Adrenal gland (tissue), 9 donors: ENCODE measurements at regions not wholly inside any gene's neighbourhood (a gene's known extent, or its start where the extent isn't known, plus 50 kb on each side); places are given as distances from the start of the nearest gene placed in this dataset.
A peak's percentile ranks its signal among the peaks of the same experiment; 100 is the strongest.

ENCODE experiments used
- DNase-seq, 7 donors: peaks; one replicate each; pipeline ENCODE4 v3.0.0-alpha.2; 2019 to 2020
- H3K27ac ChIP-seq, 5 donors: fragments of 200-600 bp; sonication (generic) in 4 of 5; 1 replicate in 3 of 5; 2 replicates in 2 of 5; pipeline versions ENCODE4 v1.5.1 to v1.8.0; 2016 to 2020; ENCODE audit warnings: mild to moderate bottlenecking in 1 of 5
- H3K27me3 ChIP-seq: fragments of 200-600 bp; 2 replicates; pipeline ENCODE4 v1.8.0; 2021
- H3K36me3 ChIP-seq, 2 donors: fragments of 200-600 bp; replicated peaks in 1 of 2; 1 replicate in 1 of 2; 2 replicates in 1 of 2; pipeline versions ENCODE4 v1.5.1 to v1.8.0; 2018 to 2022
- H3K4me1 ChIP-seq, 2 donors: fragments of 200-600 bp; replicated peaks in 1 of 2; 1 replicate in 1 of 2; 2 replicates in 1 of 2; pipeline versions ENCODE4 v1.5.1 to v1.8.0; 2018 to 2021
- H3K4me3 ChIP-seq, 4 donors: fragments of 200-600 bp; sonication (generic) in 3 of 4; one replicate each; pipeline ENCODE4 v1.5.1; 2016 to 2018
- H3K9me3 ChIP-seq, 3 donors: fragments of 200-600 bp; sonication (generic) in 1 of 3; replicated peaks in 1 of 3; 1 replicate in 2 of 3; 2 replicates in 1 of 3; pipeline versions ENCODE4 v1.5.1 to v1.8.0; 2016 to 2021
- CTCF ChIP-seq, 6 experiments: fragments of 450-650 bp in 4 of 6; fragments of 200-600 bp in 2 of 6; sonication (generic) in 1 of 6; IDR thresholded peaks; 1 replicate in 5 of 6; 2 replicates in 1 of 6; pipeline versions ENCODE4 v1.5.1 to v1.8.0; 2016 to 2021; ENCODE audit warnings: antibody characterized with exemption in 6 of 6, mild to moderate bottlenecking in 2 of 6, moderate library complexity in 1 of 6
- POLR2A ChIP-seq, 2 donors: fragments of 450-650 bp; IDR thresholded peaks; one replicate each; pipeline ENCODE4 v1.6.1; 2017; ENCODE audit warnings: antibody characterized with exemption in 2 of 2, mild to moderate bottlenecking in 2 of 2, moderate library complexity in 1 of 2
- WGBS, 4 donors: extraction: QIAGEN DNeasy Blood & Tissue Kit in 2 of 4; methylation state at CpG; one replicate each; pipeline versions ENCODE4 v1.1.5 to v1.1.7; 2013 to 2017; 5-methylcytosine and 5-hydroxymethylcytosine counted together
- intact Hi-C, 2 donors: fragments of 100-400 bp; cut with DNase I; formaldehyde crosslinking; loops; one replicate each; pipeline versions ENCODE4 v1.14.1 to v1.15.0; 2022 to 2023
- donor health status: healthy with polysubstance abuse.
- donor health status: Bipolar disorder and iron deficiency.
- donor health status: DM: yes; HTN: yes; CAD: no.
- donor health status: DM: no; HTN: no; CAD: no.
- donor health status: DM: no; HTN: no; CAD: no.

GRCh38 chr5:74450095-74450494, 190.4 kb downstream of the ENC1 start:
- intact Hi-C loops, result no loop called here
- no peaks in the 10 kb centered on the region for H3K4me1 ChIP-seq
- 70 to 90% (median 84%) methylated on average over 2 of the region's 2 CpGs for WGBS, 4 donors
- no peak overlapping the region for H3K27ac ChIP-seq
- no peaks in the 10 kb centered on the region for H3K27me3 ChIP-seq
- DNase-seq, result no peak
- no peaks in the 10 kb centered on the region for H3K9me3 ChIP-seq
- H3K4me3 ChIP-seq, result no peak overlapping the region
- TF ChIP-seq CTCF (IDR thresholded peaks at IDR 0.05) (no peak), POLR2A (IDR thresholded peaks at IDR 0.05) (no peak)
- H3K36me3 ChIP-seq, result no peaks in the 10 kb centered on the region

GRCh38 chr5:74446725-74447241, 193.7 kb downstream of the ENC1 start:
- no peaks in the 10 kb centered on the region for H3K36me3 ChIP-seq
- peak overlapping the region in 1 of 5 donors; percentile 35 for H3K27ac ChIP-seq
- intact Hi-C loops, result no loop called here
- peak in 2 of 7 donors; percentile 8 to 17 for DNase-seq
- H3K4me1 ChIP-seq, result no peaks in the 10 kb centered on the region
- H3K9me3 ChIP-seq, result no peaks in the 10 kb centered on the region
- no peaks in the 10 kb centered on the region for H3K27me3 ChIP-seq
- no peak overlapping the region for H3K4me3 ChIP-seq
- 70 to 85% (median 75%) methylated on average over 11 to 12 of the region's 12 CpGs for WGBS, 4 donors
- TF ChIP-seq POLR2A (IDR thresholded peaks at IDR 0.05), result no peak
- no peak for TF ChIP-seq CTCF (IDR thresholded peaks at IDR 0.05)

- no peak for TF ChIP-seq POLR2A (IDR thresholded peaks at IDR 0.05)
- TF ChIP-seq CTCF (IDR thresholded peaks at IDR 0.05), result no peak
- Histone ChIP-seq H3K4me3 (no peak overlapping the region), H3K27ac (no peak overlapping the region), H3K4me1 (no peaks in the 10 kb centered on the region), H3K9me3 (no peaks in the 10 kb centered on the region), H3K27me3 (no peaks in the 10 kb centered on the region), H3K36me3 (no peaks in the 10 kb centered on the region)
- intact Hi-C loops, result no loop called here
- 61 to 72% (median 68%) methylated on average over 3 of the region's 3 CpGs for WGBS, 4 donors
- DNase-seq, result no peak
These were observed 198.1 kb downstream of the ENC1 start for GRCh38 chr5:74442466-74442865.

- Histone ChIP-seq H3K4me1 (no peaks in the 10 kb centered on the region), H3K36me3 (no peaks in the 10 kb centered on the region), H3K27me3 (no peaks in the 10 kb centered on the region), H3K4me3 (no peak overlapping the region), H3K9me3 (no peaks in the 10 kb centered on the region), H3K27ac (no peak overlapping the region)
- 91 to 95% (median 93%) methylated on average over 5 of the region's 5 CpGs for WGBS, 4 donors
- DNase-seq, result no peak
- TF ChIP-seq POLR2A (IDR thresholded peaks at IDR 0.05) (no peak), CTCF (IDR thresholded peaks at IDR 0.05) (no peak)
- intact Hi-C loops, result no loop called here
These were observed 198.9 kb downstream of the ENC1 start for GRCh38 chr5:74441616-74442015.
